ENCODE measurements at regions not wholly inside any gene's neighbourhood (a gene's known extent, or its start where the extent isn't known, plus 50 kb on each side); places are given as distances from the start of the nearest gene placed in this dataset.

DNA sequence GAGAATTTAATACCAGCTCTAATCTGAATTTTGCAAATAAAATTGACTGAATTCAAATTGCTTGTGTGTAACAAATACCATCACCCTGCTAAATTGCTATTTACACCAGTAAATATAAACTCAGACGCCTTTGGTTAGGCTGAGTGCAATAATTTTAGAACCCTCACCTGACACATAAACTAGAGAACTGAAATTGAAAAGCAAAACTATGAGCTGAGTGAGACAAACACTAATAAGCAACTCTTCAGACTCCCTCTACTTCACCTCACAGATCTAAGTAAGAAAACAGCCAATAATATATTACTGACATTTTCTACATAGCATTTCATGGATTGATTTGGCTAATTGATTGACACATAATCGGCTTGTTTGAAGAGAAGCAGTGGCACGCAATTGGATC, 621.2 kb downstream of the REEP3 start:
- no peaks in the 10 kb centered on the region for H3K36me3 ChIP-seq (ENCODE audit: control insufficient read depth in 2 of 2, insufficient read depth in 1 of 2, low read length in 2 of 2)
- no peak overlapping the region for H3K4me3 ChIP-seq (ENCODE audit: low read depth, low read length)
- POLR2A ChIA-PET: no interaction called here
- no peaks in the 10 kb centered on the region for H3K9me3 ChIP-seq (ENCODE audit: control insufficient read depth, insufficient read depth, low read depth, low read length)
- CTCF ChIA-PET: interaction anchor here (0.6 kb wide), 1 partner anchor 741 kb away, joined by 3 read pairs; no protein-coding TSS in a partner anchor
- TF ChIP-seq GLI4 (tag by site-specific recombination; IDR thresholded peaks at IDR 0.05) (no peak), ZNF292 (tag by site-specific recombination; IDR thresholded peaks at IDR 0.05; ENCODE audit: borderline replicate concordance, low read depth) (no peak), MEIS1 (CRISPR knock-in tag; IDR thresholded peaks at IDR 0.05; ENCODE audit: borderline replicate concordance) (no peak), KLF10 (tag by site-specific recombination; IDR thresholded peaks at IDR 0.05) (no peak), KLF9 (tag by site-specific recombination; IDR thresholded peaks at IDR 0.05; ENCODE audit: low read depth) (no peak), GLIS2 (tag by site-specific recombination; IDR thresholded peaks at IDR 0.05) (no peak), HOXC10 (CRISPR knock-in tag; IDR thresholded peaks at IDR 0.05) (no peak), ZNF530 (tag by site-specific recombination; IDR thresholded peaks at IDR 0.05; ENCODE audit: low read depth) (no peak), ZNF280D (tag by site-specific recombination; IDR thresholded peaks at IDR 0.05) (no peak), ZNF391 (tag by site-specific recombination; IDR thresholded peaks at IDR 0.05; ENCODE audit: borderline replicate concordance, low read depth) (no peak)
- TF ChIP-seq, protein P1, sequence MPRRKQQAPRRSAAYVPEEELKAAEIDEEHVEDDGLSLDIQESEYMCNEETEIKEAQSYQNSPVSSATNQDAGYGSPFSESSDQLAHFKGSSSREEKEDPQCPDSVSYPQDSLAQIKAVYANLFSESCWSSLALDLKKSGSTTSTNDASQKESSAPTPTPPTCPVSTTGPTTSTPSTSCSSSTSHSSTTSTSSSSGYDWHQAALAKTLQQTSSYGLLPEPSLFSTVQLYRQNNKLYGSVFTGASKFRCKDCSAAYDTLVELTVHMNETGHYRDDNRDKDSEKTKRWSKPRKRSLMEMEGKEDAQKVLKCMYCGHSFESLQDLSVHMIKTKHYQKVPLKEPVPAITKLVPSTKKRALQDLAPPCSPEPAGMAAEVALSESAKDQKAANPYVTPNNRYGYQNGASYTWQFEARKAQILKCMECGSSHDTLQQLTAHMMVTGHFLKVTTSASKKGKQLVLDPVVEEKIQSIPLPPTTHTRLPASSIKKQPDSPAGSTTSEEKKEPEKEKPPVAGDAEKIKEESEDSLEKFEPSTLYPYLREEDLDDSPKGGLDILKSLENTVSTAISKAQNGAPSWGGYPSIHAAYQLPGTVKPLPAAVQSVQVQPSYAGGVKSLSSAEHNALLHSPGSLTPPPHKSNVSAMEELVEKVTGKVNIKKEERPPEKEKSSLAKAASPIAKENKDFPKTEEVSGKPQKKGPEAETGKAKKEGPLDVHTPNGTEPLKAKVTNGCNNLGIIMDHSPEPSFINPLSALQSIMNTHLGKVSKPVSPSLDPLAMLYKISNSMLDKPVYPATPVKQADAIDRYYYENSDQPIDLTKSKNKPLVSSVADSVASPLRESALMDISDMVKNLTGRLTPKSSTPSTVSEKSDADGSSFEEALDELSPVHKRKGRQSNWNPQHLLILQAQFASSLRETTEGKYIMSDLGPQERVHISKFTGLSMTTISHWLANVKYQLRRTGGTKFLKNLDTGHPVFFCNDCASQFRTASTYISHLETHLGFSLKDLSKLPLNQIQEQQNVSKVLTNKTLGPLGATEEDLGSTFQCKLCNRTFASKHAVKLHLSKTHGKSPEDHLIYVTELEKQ (tag by site-specific recombination; IDR thresholded peaks at IDR 0.05; ENCODE audit: borderline replicate concordance): no peak
- no peak overlapping the region for H3K27ac ChIP-seq (ENCODE audit: extremely low read depth, low read depth, low read length)
- H3K4me1 ChIP-seq (ENCODE audit: control insufficient read depth, insufficient read depth, low read length): no peaks in the 10 kb centered on the region

- H3K9me3 ChIP-seq (ENCODE audit: control insufficient read depth, insufficient read depth, low read depth, low read length): no peaks in the 10 kb centered on the region
- no peak overlapping the region for H3K4me3 ChIP-seq (ENCODE audit: low read depth, low read length)
- CTCF ChIA-PET: interaction anchor here (0.7 kb wide), 1 partner anchor 42 kb away, joined by 3 read pairs; no protein-coding TSS in a partner anchor
- H3K27ac ChIP-seq (ENCODE audit: extremely low read depth, low read depth, low read length): no peak overlapping the region
- no peaks in the 10 kb centered on the region for H3K36me3 ChIP-seq (ENCODE audit: control insufficient read depth in 2 of 2, insufficient read depth in 1 of 2, low read length in 2 of 2)
- H3K4me1 ChIP-seq (ENCODE audit: control insufficient read depth, insufficient read depth, low read length): no peaks in the 10 kb centered on the region
- POLR2A ChIA-PET: no interaction called here
- TF ChIP-seq PRDM4 (tag by site-specific recombination; IDR thresholded peaks at IDR 0.05): no peak
- TF ChIP-seq ZNF555 (tag by site-specific recombination; conservative IDR thresholded peaks at IDR 0.05): no peak
- no peak for TF ChIP-seq ZBTB1 (tag by site-specific recombination; IDR thresholded peaks at IDR 0.05)
- TF ChIP-seq ZBTB7A (tag by site-specific recombination; IDR thresholded peaks at IDR 0.05; ENCODE audit: low read depth): no peak
- TF ChIP-seq, protein P2, sequence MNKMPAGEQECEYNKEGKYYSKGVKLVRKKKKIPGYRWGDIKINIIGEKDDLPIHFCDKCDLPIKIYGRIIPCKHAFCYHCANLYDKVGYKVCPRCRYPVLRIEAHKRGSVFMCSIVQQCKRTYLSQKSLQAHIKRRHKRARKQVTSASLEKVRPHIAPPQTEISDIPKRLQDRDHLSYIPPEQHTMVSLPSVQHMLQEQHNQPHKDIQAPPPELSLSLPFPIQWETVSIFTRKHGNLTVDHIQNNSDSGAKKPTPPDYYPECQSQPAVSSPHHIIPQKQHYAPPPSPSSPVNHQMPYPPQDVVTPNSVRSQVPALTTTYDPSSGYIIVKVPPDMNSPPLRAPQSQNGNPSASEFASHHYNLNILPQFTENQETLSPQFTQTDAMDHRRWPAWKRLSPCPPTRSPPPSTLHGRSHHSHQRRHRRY (tag by site-specific recombination; IDR thresholded peaks at IDR 0.05): no peak
- TF ChIP-seq GLI2 (tag by site-specific recombination; IDR thresholded peaks at IDR 0.05; ENCODE audit: borderline replicate concordance, low read depth): no peak
- TF ChIP-seq ZIC2 (tag by site-specific recombination; IDR thresholded peaks at IDR 0.05): no peak
- no peak for TF ChIP-seq ZNF707 (tag by site-specific recombination; IDR thresholded peaks at IDR 0.05)
- TF ChIP-seq ZEB2 (tag by site-specific recombination; IDR thresholded peaks at IDR 0.05): no peak
- TF ChIP-seq, protein P3, sequence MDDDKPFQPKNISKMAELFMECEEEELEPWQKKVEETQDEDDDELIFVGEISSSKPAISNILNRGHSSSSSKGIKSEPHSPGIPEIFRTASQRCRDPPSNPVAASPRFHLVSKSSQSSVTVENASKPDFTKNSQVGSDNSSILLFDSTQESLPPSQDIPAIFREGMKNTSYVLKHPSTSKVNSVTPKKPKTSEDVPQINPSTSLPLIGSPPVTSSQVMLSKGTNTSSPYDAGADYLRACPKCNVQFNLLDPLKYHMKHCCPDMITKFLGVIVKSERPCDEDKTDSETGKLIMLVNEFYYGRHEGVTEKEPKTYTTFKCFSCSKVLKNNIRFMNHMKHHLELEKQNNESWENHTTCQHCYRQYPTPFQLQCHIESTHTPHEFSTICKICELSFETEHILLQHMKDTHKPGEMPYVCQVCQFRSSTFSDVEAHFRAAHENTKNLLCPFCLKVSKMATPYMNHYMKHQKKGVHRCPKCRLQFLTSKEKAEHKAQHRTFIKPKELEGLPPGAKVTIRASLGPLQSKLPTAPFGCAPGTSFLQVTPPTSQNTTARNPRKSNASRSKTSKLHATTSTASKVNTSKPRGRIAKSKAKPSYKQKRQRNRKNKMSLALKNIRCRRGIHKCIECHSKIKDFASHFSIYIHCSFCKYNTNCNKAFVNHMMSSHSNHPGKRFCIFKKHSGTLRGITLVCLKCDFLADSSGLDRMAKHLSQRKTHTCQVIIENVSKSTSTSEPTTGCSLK (tag by site-specific recombination; IDR thresholded peaks at IDR 0.05): no peak
- TF ChIP-seq ZNF830 (tag by site-specific recombination; IDR thresholded peaks at IDR 0.05; ENCODE audit: low read depth): no peak
- TF ChIP-seq SALL2 (tag by site-specific recombination; IDR thresholded peaks at IDR 0.05; ENCODE audit: borderline replicate concordance): no peak
- no peak for TF ChIP-seq ZNF549 (tag by site-specific recombination; IDR thresholded peaks at IDR 0.05)
These were observed 627.4 kb downstream of the REEP3 start for GRCh38 chr10:64148607-64149006.
